ENCODE measurements at regions not wholly inside any gene's neighbourhood (a gene's known extent, or its start where the extent isn't known, plus 50 kb on each side); places are given as distances from the start of the nearest gene placed in this dataset.

GRCh38 chr13:64428196-64428595, 2801.9 kb downstream of the PCDH9 start:
- TF ChIP-seq CTCF (conservative IDR thresholded peaks at IDR 0.05) (no peak), ZFX (IDR thresholded peaks at IDR 0.05) (no peak)

All from C4-2B (cell line).